HT1080 (cell line): ENCODE measurements at regions not wholly inside any gene's neighbourhood (a gene's known extent, or its start where the extent isn't known, plus 50 kb on each side); places are given as distances from the start of the nearest gene placed in this dataset.
"Not testable (repeated sequence)": the region's sequence is repeated elsewhere in the genome, so short reads cannot be mapped to it uniquely, and the experiment has no call there.

Source experiments
- DNase-seq: peaks from one replicate; pipeline ENCODE4 v3.0.0-alpha.2; 2015; ENCODE audit warnings: low read depth

DNA sequence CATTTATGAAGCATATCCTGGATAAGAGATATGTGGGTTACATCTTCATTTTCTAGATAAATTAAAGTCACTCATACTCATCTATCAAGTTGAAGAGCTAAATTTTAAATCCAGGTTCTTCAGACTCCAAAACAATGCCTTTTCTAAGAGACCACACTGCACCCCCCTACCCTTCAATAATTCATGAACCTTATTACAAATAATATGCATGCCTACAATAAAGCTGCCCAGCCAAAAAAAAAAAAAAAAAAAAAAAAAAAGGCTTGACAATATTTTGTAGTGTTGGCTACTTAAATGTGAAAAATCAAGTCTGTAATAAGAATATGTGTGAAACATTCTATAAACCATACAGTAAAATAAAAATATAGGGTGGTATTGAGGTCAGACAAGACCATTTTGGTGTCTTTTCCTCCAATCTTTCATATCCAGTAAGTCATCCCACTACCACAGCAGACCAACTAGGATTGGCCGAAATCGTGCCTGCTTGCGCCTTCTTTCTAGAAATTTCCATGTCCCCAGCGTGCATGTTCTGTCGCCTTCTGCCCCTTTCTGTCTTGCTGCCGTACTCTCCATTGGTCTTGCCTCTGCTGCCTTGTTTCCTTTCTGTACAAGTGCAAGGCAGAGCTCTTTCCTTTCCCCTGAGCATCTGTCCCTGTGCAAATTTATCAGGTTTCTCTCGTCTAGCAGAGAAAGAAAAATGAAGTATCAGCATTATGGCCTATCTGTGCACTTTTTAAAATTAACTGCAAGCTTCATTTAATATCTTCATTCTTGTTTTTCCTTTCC lies 92.6 kb upstream of the NDUFV2 start:
- no peak for DNase-seq

DNA sequence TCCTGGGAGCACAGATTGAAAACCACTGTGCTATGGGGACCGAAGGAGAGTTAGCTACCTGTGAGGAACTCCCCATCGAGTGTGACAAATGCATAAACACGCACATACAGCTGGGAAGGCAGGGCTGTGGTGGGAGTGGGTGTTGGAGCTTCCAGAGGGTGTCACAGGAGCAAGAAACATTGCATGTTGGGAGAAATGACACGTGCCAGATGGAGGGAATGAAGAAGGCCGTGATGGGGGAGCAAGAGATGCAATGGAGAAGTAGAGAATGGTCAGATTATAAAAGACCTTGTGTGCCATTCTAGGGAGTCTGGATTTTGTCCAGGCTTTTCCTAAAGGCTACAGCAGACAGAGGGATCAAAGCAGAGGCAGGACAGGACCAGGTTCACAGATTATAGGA lies 91.1 kb upstream of the NDUFV2 start:
- no peak for DNase-seq

DNA sequence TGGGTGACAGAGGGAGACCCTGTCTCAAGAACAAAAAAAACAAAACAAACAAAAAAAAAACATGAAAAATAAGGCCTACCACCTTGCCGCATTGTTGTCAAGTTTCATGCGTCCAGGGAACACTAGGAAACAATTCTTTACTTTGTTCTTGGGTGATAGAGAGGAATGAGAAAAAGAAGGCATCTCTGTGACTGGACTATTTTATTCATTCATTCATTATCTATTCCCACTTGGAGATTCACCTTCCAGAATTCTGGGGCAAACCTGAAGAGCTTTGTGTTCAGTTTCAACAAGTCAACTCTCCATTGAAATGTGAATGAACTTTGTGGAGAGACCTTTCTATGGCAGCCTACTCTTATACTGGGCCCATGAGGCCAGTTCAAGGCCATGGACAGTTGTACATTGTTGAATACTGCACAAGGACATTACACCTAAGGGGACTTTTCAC lies 88.5 kb upstream of the NDUFV2 start:
- DNase-seq = no peak

DNA sequence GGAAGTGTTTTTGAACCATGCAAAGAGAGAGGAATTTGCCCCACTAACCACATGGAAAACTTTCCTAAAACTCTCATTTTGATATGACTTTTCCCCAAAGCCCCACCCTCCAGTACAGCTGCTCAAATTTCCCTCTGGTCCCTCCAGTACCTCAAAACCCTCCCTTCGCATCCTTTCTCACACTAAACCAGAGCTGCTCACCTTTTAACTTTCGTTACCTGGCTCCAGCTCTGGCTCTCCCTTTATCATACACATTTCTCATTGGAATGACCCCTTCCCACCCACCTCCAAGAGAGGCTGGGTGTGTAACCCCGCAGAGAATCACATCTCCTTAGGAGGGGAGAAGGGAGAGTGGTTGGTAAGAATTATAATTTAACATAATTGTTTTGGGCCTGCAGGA lies 86.8 kb upstream of the NDUFV2 start:
- no peak for DNase-seq

DNA sequence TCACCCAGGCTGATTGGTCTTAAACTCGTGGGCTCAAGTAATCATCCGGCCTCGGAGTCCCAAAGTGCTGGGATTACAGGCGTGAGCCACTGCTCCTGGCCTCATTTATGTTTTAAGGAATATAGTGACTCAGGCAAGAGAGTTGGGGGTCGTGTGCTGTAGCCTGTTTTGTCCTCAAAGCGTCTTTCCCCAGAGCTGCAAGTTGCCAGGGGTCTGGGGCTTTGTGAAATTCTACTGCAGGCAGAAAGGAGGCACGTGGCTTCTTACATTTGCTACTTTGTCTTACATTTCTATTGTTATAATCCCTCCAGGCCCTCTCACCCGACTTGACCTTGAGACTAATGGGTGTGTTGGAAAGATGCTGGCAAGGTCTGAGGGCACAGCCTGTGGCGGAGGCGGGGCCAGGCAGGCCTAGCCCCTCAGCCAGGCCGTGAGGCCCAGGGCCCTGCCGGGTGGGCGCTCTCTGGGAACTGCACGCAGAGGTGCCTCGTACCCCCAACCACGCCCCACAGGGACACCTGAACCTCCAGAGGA lies 85.8 kb upstream of the NDUFV2 start:
- no peak for DNase-seq

DNA sequence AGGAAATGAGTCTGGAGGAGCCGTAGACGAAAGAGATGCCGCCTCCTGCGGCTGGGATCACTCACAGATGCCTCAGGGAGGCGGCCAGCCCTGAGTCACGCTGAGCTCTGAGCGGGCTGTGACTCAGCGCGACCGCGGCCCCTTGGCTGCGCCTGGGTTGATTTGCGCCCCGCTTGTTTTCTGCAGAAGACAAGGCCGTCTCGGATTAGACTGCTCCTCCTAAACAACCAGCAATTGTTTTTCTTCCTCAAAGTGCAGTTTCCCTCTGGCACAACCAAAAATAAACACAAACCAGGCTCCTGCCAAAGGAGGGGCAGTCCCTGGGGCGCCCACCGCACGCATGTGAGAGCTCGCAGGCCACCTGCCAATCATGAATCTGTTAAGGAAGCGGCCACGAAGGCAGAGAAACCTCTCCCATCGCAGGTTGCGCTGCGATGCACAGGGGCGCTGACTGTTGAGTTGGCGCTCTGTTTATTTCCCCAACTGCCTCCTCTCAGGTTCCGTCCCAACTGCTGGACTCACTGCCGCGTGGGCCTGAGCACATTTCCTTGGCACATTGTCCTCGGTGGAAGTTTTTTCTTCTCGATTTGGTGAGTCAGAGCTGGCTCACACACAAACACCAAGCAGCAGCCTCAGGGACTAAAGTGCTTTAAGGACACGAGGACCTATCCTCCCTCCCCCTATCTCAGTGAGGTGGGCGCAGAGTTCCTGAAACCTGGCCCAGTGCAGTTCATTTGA lies 85.2 kb upstream of the NDUFV2 start:
- DNase-seq = peak; percentile 99

DNA sequence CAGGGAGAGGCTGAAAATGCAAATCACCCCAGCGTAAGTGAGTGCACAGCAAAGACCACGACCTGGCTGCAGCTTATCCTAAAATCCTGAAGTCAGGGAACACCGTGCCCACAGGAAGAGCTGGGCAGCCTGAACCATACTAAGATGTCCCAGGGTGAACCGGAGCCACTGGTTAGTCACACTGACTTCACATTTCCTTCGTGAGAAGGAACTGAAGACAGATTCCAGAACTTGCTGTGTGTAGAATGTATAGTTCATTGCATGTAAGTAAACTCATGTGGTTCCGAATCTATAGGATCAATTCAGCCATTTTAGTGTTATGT lies 84.6 kb upstream of the NDUFV2 start:
- no peak for DNase-seq

DNA sequence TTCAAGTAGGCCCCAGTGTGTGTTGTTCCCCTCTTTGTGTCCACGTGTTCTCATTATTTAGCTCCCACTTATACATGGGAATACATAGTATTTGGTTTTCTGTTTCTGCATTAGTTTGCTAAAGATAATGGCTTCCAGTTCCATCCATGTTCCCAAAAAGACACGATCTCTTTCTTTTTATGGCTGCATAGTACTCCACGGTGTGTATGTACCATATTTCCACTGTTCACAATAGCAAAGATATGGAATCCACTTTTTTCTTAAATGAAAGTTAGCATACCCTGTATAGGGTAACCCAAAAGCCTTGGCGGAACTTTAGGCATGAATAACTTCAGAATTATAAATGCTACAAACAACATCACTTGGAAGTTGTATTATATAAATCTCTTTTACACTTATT lies 83.4 kb upstream of the NDUFV2 start:
- DNase-seq = no peak

DNA sequence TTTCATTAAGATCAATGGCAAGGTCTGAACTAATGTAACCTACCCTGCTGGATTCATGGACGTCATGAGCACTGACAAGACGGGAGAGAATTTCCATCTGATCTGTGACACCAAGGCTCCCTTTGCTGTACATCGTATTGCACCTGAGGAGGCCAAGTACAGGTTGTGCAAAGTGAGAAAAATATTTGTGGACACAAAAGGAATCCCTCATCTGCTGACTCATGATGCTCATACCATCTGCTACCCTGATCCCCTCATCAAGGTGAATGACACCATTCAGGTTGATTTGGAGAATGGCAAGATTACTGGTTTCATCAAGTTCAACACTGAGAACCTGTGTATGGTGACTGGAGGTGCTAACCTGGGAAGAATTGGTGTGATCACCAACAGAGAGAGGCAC lies 82.3 kb upstream of the NDUFV2 start:
- DNase-seq = no peak

DNA sequence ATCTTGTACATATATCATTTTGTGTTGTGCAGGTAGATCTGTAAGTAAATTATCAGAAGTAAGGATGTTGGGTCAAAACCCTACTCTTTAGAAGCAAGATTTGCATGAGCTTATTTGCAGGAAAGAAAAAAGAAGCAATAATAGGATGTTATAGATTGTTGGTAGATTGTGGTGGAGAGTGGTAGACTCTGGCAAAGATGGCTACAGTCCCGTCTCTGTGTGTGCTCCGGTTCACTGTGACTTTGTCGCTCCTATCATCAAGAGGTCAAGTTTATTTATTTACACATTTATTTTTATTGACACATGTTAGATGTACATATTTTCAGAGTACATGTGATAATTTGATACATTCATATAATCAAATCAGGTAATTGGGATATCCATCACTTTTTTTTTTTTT lies 81.0 kb upstream of the NDUFV2 start:
- no peak for DNase-seq

DNA sequence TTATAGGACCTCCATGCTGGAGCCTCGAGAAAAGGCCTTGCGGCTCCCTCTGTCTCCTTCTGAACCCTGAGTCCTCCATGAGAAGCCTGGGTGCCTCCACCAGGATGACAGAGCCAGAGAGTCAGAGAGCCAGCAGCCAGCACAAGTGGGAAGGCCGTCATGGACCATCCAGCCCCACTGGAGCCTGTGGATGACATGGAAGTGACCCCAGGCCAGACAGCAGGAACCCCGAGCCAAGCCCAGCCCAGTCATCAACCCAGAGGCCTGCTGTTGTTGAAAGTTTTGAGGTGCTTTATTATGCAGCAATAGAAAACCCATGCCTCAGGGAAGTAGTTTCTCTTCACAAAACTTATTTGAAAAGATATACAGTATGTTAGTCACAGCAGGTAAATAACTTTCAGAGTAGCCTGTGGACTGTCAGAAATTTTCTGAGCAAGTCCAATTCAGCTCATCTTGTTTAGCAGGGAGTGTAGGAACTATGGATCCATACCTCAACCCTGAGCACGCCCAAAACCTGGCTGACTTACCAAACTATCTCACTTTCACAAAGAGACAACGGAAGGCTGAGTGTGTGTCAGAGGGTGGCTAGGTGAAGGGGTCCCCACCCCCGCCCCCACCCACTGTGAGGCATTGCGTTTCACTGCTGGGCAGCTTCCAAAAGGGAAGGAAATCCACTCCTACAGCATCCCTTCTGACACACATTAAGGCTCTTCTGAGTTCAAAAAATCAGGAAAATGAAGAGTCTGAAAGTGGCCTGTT lies 79.9 kb upstream of the NDUFV2 start:
- no peak for DNase-seq

DNA sequence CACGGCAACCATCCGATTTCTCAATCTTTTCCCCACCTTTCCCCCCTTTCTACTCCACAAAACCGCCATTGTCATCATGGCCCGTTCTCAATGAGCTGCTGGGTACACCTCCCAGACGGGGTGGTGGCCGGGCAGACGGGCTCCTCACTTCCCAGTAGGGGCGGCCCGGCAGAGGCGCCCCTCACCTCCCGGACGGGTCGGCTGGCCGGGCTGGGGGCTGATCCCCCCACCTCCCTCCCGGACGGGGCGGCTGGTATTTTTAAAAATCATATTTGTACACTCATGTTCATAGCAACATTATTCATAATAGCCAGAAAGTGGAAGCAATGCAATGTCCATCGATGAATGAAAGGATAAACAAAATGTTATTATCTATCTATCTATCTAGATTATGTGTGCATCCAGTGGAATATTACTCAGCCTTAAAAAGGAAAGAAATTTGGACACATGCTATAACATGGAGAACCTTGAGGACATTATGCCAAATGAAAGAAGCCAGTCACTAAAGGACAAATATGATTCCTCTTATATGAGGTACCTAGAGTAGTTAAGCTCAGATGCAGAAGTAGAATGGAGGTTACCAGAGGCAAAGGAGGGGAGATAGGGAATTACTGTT lies 78.4 kb upstream of the NDUFV2 start:
- not testable (repeated sequence) for DNase-seq

DNA sequence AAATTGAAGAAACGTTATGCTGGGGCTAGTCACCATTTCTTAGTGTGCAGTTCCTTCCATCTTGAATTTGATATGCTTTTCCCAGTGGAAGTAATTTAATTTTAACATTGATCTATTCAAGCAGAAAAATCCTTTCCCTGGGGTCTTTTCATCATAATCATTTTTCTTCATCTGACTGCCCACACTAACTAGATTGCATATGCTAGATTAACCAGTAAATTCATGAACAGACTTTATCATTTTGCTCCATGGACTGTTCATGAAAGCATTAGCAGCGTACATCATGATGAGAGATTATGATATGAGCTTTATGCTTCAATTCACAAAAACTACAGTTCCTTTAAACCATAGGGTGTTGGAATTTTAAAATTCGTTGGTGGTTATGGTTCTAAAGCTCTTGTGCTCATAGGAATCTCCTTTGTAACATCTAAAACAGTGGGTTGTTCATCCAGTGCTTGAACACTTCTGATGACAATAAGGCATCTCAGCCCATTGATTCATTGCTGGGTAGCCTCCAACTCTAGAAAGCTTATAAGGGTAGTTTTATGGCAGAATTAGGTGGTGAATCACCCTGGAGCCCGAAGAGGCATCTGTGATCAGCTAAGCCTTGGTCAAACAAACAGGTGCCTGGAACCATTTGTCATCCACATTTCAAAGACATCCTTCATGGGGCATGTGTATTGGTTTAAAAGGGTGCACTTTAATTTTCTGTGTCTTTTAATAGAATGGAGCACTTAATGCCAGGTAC lies 77.2 kb upstream of the NDUFV2 start:
- DNase-seq = peak; percentile 85

DNA sequence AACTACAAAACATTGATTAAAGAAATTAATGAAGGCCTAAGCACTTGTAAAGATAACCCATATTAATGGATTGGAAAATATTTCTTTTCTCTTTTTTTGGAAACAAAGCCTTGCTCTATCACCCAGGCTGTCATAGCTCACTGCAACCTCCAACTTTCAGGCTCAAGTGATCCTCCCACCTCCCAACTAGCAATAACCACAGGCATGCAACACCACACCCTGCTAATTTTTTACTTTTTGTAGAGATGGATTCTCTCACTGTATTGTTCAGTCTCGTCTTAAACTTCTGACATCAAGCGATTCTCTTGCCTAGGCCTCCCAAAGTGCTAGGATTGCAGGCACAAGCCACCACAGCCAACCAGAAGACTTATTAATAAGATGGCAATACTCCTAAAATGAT lies 73.4 kb upstream of the NDUFV2 start:
- DNase-seq = no peak

DNA sequence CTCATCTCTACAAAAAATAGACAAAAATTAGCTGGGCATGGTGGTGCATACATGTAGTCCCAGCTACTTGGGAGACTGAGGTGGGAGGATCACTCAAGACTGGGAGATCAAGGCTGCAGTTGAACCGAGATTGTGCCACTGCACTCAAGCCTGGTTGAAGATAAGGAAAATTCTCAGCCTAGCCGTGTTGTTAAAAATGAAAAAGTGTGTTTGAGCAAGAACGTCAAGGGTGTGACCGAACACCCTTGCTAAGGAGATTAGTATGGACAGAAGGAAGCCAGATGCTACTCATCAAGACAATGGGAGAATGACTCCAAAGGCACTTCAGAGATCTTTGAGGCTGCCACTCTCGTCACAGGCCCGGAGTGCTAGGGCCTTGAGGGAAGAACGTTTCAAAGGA lies 70.0 kb upstream of the NDUFV2 start:
- no peak for DNase-seq

DNA sequence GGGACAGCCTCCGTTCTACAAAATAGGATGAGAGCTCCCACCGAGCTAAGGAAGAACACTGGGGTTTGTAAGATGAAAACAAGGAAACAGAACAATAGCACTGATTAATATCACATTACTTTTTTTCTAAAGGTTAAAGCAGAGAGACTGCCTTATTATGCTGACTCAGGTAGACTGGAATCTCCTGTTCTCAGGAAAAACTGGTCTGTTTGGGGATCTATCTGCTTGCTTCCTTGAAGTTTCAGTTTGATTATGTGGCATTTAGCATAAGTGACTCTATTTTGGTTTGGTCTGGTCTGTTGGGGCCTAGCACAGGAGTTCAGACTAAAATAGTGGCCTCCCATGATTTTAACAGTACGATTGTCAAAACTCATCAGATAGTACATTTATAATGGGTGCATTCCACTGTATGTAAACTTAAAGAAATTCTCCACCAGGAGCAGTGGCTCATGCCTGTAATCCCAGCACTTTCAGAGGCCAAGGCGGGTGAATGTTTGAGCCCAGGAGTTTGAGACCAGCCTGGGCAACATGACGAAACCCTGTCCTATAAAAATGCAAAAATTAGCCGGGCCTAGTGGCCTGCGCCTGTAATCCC lies 64.1 kb upstream of the NDUFV2 start:
- peak; percentile 24 for DNase-seq

DNA sequence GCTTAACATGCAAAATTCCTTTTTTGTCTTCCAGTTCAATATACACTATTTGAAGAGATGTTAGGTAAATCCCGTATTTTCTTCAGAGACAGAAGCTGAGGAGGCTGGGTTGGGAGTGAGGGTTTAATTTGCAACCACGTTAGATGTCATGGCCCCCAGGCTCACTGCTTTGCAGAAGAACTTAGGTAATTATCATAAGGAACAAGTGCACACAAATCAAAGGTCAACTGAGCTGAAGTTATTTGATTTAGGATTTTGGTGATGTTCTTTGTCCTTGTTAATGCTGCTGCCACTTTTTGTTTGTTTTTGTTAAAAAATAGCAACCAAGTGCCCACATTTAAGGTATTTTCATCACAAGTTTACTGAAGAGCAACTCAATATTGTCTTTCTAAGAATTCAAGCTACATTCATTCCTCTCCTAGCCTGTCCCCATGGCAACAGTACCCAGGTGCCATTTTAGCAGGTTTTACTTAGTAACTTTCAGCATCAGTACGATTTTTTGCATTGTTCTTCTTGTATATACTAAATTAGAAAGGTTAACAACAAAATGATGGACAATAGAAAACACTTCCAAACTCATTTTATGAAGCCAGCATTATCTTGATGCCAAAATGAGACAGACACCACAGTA lies 62.9 kb upstream of the NDUFV2 start:
- DNase-seq = no peak

DNA sequence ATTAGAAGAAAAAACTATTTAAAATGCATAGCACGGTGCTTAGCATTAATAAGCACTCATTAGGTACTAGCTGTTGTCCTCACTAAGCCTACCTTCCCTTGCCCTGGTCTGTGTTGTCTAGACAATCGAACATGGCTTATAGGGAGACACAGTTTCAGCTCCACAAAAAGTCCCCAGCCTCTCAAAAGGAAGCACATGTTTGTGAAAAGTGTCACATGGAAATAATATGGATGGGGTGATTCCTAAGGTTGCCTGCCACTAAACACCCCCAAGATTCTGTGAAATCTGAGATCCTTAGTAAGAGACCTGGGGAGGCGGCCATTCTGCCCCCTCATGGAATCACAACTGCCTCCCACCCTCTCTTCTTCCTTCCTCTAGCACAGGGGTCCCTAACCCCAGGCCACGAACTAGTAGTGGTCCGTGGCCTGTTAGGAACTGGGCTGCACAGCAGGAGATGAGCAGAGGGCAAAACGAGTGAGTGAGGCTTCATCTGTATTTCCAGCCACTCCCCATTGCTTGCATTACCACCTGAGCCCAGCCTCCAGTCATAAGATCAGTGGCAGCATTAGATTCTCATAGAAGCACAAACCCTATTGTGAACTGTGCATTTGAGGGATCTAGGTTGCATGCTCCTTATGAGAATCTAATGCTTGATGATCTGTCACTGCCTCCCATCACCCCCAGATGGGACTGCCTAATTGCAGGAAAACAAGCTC lies 59.6 kb upstream of the NDUFV2 start:
- no peak for DNase-seq

DNA sequence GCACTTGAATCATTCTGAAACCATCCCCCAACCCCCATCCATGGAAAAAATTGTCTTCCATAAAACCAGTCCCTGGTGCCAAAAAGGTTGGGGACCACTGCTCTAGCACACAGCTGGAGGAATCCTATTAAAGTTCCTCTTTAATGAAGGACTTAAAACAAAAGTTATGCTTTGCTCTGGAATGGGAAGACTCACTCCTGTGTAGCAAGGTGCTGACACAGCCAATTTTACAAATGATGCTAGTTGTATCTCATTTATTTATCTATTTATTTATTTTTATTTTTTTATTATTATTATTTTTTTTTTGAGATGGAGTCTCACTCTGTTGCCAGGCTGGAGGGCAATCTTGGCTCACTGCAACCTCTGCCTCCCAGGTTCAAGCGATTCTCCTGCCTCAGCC lies 58.9 kb upstream of the NDUFV2 start:
- no peak for DNase-seq
